HG03575 (cell line): ENCODE measurements at regions not wholly inside any gene's neighbourhood (a gene's known extent, or its start where the extent isn't known, plus 50 kb on each side); places are given as distances from the start of the nearest gene placed in this dataset.
A peak's percentile ranks its signal among the peaks of the same experiment; 100 is the strongest.
"Not testable (repeated sequence)": the region's sequence is repeated elsewhere in the genome, so short reads cannot be mapped to it uniquely, and the experiment has no call there.

Experiments used
- ATAC-seq: cut with Tn5 transposase; IDR thresholded peaks from one replicate; pipeline ENCODE4 v1.9.1; 2021; ENCODE audit not compliant: unreplicated experiment, insufficient number of reproducible peaks, low FRiP score; ENCODE audit errors: extremely low read depth

DNA sequence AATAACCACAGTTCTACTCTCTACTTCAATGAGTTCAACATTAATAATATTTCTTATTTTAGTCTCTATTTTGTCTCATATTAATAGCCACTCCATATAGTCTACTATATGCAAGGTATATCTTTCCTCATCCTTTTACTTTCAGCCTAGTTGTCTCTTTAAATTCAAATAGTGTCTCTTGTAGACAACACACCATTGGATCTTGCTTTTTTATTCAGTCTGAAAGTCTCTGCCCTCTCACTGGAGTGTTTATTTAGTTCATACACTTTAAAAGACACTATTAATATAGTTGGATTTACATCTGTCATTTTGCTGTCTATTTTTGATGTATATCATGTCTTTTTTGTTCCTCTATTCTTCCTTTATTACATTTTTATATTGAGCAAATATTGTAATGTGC is 103.5 kb downstream of the RFPL4B start:
- ATAC-seq: no peak

GRCh38 chr6:112457886-112458285 is 110.8 kb downstream of the RFPL4B start:
- ATAC-seq: no peak

DNA sequence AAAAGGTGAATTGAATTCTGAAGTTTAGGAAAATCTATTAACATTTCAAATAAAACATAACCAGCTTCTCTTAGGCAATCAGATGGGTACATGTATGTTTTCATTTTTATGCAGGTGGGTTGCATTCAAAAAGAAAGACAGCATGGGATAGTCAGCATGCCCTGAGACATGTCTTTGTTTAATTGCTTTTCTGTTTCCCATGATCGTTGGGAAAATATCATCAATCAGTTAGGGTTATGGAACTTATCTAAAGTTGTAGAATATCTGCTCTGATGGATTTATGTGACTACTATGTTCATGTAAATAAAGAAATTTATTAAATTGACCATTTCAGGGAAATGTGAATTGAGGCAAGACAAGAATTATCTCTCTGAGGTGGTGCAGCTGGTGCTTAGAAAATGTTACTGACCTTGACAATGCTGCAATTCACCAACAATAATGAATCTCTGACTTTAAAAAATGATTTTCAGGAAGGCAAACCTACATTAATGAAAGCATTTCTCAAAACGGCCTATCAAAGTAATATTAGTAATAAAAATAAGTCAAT is 112.7 kb downstream of the RFPL4B start:
- ATAC-seq: no peak

- ATAC-seq: no peak
Measured at GRCh38 chr6:112464901-112465665, 118.0 kb downstream of the RFPL4B start.

GRCh38 chr6:112466373-112467151 is 119.4 kb downstream of the RFPL4B start:
- ATAC-seq: peak; percentile 65

GRCh38 chr6:112468359-112468758 is 121.2 kb downstream of the RFPL4B start:
- no peak for ATAC-seq

GRCh38 chr6:112469306-112469705 is 122.2 kb downstream of the RFPL4B start:
- ATAC-seq: no peak

DNA sequence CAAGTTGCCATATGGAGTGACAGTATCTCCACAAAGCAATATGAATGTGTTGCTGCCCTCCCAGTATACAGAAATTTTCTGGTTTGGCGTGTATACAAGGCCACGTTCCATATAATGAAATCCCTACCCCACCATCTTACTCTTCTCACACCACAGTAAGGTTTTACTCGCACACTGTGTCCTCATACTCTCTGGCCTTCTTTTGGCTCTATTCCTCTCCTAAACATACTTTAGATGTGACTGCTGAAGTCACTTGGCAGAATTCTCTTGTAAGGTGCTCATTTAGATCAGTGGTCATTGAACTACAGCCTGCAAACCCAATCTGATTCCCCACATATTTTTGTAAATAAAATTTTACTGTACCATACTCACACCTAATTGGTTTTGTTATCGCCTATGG is 123.2 kb downstream of the RFPL4B start:
- ATAC-seq: no peak

DNA sequence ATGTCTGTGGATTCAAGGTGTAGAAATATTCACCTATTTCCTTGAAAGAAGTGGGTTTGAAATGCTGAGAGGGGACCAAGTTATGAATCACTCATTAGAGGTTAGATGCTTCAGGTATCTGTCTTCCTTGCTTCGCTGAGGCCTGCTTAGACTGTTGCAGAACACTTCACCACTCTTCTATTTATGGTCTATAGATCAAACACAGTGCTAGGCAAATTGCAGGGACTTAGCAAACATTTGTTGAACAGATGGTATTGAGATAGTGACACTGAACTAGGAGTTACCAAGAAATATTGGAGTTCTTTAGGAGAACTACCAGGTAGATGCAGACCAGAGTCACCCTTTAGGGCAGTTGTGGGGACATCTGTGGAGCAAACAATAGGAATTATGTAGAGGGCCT is 123.8 kb downstream of the RFPL4B start:
- no peak for ATAC-seq

- ATAC-seq: no peak
Measured at GRCh38 chr6:112475083-112475482, 128.0 kb downstream of the RFPL4B start.

DNA sequence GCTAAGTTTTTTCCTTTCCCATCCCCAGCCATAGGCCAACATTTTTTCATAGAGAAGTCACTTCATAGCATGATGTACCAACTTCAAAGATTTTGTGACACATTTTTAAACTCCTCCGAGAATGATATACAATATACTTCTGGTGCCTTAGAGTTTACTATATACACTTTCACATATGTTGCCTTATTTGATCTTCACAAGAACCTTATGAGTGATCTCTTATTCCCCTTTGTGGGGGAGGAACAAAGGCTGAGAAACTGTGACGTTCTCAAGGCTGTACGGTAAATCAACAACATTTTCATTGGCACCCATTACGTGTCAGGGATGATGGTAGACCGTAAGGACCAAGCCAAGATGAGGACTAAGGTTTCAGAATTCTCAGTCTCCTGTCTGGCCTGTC is 130.0 kb downstream of the RFPL4B start:
- no peak for ATAC-seq

DNA sequence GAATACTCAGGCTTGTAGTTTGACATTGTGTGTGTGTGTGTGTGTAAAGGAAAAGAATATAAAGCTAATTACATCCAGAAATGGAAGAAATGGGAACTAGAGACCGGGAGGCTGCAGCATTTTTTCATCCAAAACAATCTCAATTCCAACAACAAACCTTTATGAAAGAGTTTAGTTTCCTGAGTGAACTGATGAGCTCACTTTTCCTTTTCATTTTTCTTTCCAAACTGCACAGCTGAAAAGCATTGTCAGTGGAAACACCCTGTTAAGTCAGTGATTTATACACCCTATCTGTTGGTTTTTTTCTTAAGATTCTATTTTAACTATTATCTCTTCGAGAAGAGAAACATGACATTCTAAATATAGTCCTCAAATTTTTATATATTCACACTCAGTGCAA is 130.9 kb downstream of the RFPL4B start:
- ATAC-seq: no peak

DNA sequence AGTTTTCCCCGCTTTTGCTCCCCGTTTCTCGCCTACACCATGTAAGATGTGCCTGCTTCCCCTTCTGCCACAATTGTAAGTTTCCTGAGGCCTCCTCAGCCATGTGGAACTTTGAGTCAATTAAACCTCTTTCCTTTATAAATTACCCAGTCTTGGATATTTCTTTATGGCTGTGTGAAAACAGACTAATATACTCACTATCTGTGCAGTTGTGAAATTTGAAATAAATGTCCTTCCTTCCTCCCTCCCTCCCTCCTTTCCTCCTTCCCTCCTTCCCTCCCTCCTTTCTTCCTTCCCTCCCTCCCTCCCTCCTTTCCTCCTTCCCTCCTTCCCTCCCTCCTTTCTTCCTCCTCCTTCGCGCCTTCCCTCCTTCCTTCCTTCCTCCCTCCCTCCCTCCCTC is 132.8 kb downstream of the RFPL4B start:
- not testable (repeated sequence) for ATAC-seq

- ATAC-seq: no peak
Measured at GRCh38 chr6:112480553-112480952, 133.4 kb downstream of the RFPL4B start.

GRCh38 chr6:112481211-112481610 is 134.1 kb downstream of the RFPL4B start:
- ATAC-seq: no peak

- ATAC-seq: no peak
Measured at GRCh38 chr6:112482373-112482772, 135.2 kb downstream of the RFPL4B start.

- ATAC-seq: no peak
Measured at GRCh38 chr6:112485120-112485826, 138.1 kb downstream of the RFPL4B start.

- ATAC-seq: no peak
Measured at GRCh38 chr6:112485827-112486212, 138.7 kb downstream of the RFPL4B start.

DNA sequence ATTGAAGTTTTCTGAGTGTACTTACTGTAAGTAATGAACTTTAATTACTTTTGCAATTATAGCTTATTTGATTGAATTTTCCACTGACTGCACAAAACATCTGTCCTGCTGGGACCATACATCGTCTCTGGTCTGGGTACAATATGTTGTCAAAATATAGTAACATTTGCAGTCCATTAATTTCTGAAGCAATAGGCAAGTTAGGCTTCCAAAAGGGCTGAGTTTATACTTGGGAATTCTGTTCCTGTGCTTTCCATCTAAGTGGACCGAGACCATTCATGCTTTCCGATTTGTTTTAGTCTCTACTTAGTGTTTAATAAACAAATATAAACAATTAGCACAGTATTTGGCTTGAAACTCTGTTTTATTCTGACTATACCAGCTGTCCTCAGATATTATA is 139.3 kb downstream of the RFPL4B start:
- ATAC-seq: no peak

DNA sequence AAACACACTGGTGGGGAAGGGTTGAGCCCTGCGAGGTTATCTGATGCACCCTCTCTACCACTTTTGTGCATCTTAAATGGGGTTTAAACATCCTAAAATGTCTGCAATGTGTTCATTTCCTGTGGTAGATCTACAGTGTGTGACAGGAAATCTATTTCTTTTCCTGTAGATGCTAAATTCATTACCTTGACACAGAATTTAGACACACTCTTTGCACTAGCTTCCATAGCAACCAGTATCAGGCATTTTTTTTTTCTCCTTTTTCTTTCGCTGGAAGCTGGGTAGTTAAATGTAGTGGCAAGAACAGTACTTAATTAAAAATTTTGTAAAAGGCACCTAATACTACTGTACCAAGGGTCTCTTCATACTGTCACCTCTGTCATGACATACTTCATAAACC is 141.1 kb downstream of the RFPL4B start:
- no peak for ATAC-seq
